Activated naive CD8-positive, alpha-beta T cell treated with anti-CD3 and anti-CD28 coated beads, Interleukin-2, amount 10 ng/mL, durations not matched to agents 7 days and 5 days (primary cell): ENCODE measurements at regions not wholly inside any gene's neighbourhood (a gene's known extent, or its start where the extent isn't known, plus 50 kb on each side); places are given as distances from the start of the nearest gene placed in this dataset.
"Not testable (repeated sequence)": the region's sequence is repeated elsewhere in the genome, so short reads cannot be mapped to it uniquely, and the experiment has no call there.

Experiments
- ATAC-seq: fragments of 150-1000 bp; cut with Tn5 transposase; one replicate; pipeline ENCODE4 v1.10.0; 2021; ENCODE audit warnings: low read depth, moderate library complexity
- POLR2A ChIA-PET: fragments of 350-600 bp; sonication (Branson Sonifier 250); formaldehyde crosslinking; loops from one replicate; lab custom pipeline; 2021; ENCODE audit warnings: antibody characterized with exemption; lab: Charles Lee
- DNase-seq: peaks from one replicate; pipeline ENCODE4 v3.0.0; 2021
- H3K27ac Mint-ChIP-seq: one replicate; pipeline ENCODE4 v1.8.0; 2022; ENCODE audit warnings: mild to moderate bottlenecking, mixed read lengths
- H3K27me3 Mint-ChIP-seq: one replicate; pipeline ENCODE4 v1.8.0; 2022; ENCODE audit warnings: mild to moderate bottlenecking, moderate library complexity, mixed read lengths
- H3K36me3 Mint-ChIP-seq: one replicate; pipeline ENCODE4 v1.8.0; 2021; ENCODE audit warnings: mild to moderate bottlenecking, mixed read lengths
- H3K4me1 Mint-ChIP-seq: one replicate; pipeline ENCODE4 v1.8.0; 2021; ENCODE audit warnings: mixed read lengths
- H3K4me3 Mint-ChIP-seq: one replicate; pipeline ENCODE4 v1.8.0; 2022; ENCODE audit warnings: mild to moderate bottlenecking, moderate library complexity, mixed read lengths
- H3K9me3 Mint-ChIP-seq: one replicate; pipeline ENCODE4 v1.8.0; 2021; ENCODE audit warnings: mixed read lengths

DNA sequence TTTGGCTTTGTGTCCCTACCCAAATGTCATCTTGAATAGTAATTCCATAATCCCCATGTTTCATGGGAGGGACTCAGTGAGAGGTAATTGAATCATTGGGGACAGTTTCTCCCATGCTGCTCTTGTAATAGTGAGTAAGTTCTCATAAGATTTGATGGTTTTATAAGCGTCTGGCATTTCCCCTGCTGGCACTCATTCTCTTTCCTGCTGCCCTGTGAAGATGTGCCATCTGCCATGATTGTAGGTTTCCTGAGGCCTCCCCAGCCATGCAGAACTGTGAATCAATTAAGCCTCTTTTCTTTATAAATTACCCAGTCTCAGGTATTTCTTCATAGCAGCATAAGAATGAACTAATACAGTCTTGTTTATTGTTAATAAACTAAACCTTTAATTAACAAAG lies 402.6 kb downstream of the NYAP2 start:
- H3K36me3 Mint-ChIP-seq, POLR2A ChIA-PET, H3K4me1 Mint-ChIP-seq: not testable (repeated sequence)

DNA sequence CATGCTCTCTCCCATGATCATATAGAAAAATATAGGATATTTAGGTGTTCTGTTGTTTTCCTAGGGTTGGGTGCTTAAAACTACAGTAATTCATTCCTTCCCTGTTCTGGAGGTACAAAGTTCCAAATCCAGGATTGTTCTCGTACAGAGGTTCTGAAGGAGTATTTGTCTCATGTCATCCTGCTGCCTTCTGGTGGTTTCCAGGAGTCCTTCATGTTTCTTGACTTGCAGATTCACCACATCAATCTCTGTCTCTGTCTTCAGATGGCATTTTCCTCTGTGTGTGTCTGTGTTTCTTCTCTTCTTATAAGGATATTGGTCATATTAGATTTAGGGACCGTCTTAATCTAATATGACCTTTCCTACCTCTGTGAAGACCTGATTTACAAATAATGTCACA lies 397.9 kb downstream of the NYAP2 start:
- H3K27me3 Mint-ChIP-seq: peaks cover 2% of the 10 kb centered on the region
- H3K36me3 Mint-ChIP-seq: no peaks in the 10 kb centered on the region
- DNase-seq (no peak), ATAC-seq (no peak)
- H3K4me3 Mint-ChIP-seq: no peak overlapping the region
- POLR2A ChIA-PET: no interaction called here
- no peak overlapping the region for H3K27ac Mint-ChIP-seq
- H3K9me3 Mint-ChIP-seq: no peaks in the 10 kb centered on the region
- no peaks in the 10 kb centered on the region for H3K4me1 Mint-ChIP-seq

More for the DNA sequence above, 402.6 kb downstream of the NYAP2 start:
- H3K4me3 Mint-ChIP-seq, ATAC-seq, H3K27ac Mint-ChIP-seq, H3K27me3 Mint-ChIP-seq, H3K9me3 Mint-ChIP-seq, DNase-seq: not testable (repeated sequence)

DNA sequence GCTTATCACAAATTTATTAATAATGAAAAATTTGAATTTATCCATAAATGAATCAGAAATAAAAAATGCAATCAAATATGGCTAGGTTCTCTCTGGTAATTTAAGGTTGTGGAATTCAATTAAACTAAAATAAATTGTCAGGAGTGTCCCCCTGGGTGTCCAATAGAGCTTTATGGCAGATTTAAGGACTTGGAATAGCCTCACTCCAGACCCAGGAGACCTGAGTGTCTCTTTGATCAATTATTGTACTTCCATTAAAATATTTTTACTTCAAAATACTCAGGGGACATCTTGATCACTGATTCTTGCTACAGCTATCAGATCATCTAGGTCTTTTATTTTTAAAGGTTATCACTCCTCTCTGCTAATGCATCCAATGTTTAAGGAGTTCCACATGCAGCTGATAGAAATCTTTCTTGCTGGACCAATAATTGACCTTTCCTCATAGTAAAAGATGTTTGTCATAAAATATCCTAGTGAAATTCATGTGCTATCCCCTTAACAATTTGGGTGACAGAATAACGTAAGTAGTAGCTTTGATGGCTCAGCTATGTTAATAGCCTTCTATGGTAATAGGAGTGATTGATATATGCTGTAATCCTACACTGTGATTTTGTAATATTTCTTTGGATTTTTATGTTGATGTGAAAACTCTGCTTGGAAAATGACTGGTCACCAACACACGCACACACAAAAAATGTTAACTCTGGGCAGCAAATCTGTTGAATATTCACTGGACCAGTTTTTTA lies 395.3 kb downstream of the NYAP2 start:
- no peak overlapping the region for H3K4me3 Mint-ChIP-seq
- POLR2A ChIA-PET: no interaction called here
- DNase-seq: no peak
- H3K27me3 Mint-ChIP-seq: peaks cover 2% of the 10 kb centered on the region
- H3K4me1 Mint-ChIP-seq: no peaks in the 10 kb centered on the region
- no peaks in the 10 kb centered on the region for H3K9me3 Mint-ChIP-seq
- no peaks in the 10 kb centered on the region for H3K36me3 Mint-ChIP-seq
- H3K27ac Mint-ChIP-seq: no peak overlapping the region
- no peak for ATAC-seq

DNA sequence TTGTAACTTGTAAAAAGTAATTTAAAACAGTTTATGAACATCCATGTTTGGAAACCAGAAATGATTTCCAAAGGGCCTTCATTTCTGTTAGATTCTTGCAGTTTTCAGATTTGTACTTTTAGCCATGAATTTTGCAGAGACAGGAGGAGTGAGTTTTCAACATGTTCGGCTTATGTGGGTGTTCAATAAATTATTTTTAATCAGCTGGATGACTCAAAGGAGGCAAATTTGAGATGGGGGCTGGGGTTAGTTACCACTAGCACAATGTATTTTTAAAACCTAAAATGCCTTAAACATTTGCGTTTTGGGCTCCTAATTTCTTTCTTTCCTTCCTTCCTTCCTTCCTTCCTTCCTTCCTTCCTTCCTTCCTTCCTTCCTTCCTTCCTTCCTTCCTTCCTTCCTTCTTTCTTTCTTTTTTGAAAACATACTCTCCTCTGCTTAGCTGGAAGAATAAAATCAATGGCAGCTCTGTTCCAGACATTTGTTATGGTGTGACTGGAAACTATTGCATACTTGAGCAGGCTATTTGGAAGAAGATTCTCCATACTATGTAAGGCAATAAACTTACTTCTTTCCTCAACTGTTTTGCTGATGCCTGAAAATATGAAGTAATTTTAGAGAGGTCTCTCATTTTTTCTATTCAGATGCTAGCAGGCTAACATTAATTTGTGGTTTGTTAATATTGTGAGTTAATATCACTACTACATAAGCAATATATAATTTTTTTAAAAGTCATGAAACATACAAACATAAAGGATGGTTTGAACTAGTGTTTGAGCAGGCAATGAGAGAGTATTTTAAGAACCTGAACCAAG lies 394.4 kb downstream of the NYAP2 start:
- Mint-ChIP-seq H3K27me3 (peaks cover 2% of the 10 kb centered on the region), H3K4me3 (no peak overlapping the region), H3K36me3 (no peaks in the 10 kb centered on the region), H3K27ac (no peak overlapping the region), H3K4me1 (no peaks in the 10 kb centered on the region), H3K9me3 (no peaks in the 10 kb centered on the region)
- ATAC-seq (no peak), DNase-seq (no peak)
- POLR2A ChIA-PET: no interaction called here

- no peaks in the 10 kb centered on the region for H3K9me3 Mint-ChIP-seq
- DNase-seq (no peak), ATAC-seq (no peak)
- H3K27me3 Mint-ChIP-seq: no peaks in the 10 kb centered on the region
- H3K27ac Mint-ChIP-seq: no peak overlapping the region
- H3K4me1 Mint-ChIP-seq: no peaks in the 10 kb centered on the region
- no peak overlapping the region for H3K4me3 Mint-ChIP-seq
- no peaks in the 10 kb centered on the region for H3K36me3 Mint-ChIP-seq
- POLR2A ChIA-PET: no interaction called here
These were observed 389.1 kb downstream of the NYAP2 start for GRCh38 chr2:225788571-225789094.

GRCh38 chr2:225787497-225787896 lies 388.0 kb downstream of the NYAP2 start:
- H3K27ac Mint-ChIP-seq: no peak overlapping the region
- POLR2A ChIA-PET: no interaction called here
- ATAC-seq: no peak

DNA sequence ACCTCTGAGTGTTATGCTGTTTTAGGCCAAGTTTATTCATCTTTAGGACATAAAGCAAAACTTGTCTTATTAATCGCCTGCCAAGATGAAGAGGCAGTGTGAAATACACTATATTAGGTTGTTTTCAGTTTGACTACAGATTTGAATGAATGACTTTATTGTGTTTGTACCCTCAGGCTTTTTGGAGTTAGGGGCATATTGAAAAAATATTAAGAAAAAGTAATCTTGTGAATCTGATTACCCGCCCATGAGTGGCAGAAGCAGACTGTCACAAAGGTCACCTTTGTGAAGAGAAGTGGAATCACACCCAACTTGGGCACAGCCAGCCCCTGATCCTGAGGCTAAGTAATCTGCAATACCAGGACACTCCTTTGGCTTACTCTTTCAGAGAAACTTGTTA lies 382.5 kb downstream of the NYAP2 start:
- Mint-ChIP-seq H3K9me3 (no peaks in the 10 kb centered on the region), H3K4me1 (no peaks in the 10 kb centered on the region), H3K27me3 (peaks cover 5% of the 10 kb centered on the region), H3K4me3 (no peak overlapping the region), H3K36me3 (no peaks in the 10 kb centered on the region), H3K27ac (no peak overlapping the region)
- ATAC-seq (no peak), DNase-seq (no peak)
- POLR2A ChIA-PET: no interaction called here

More at GRCh38 chr2:225787497-225787896, 388.0 kb downstream of the NYAP2 start:
- Mint-ChIP-seq H3K36me3 (no peaks in the 10 kb centered on the region), H3K4me3 (no peak overlapping the region), H3K27me3 (no peaks in the 10 kb centered on the region), H3K9me3 (no peaks in the 10 kb centered on the region), H3K4me1 (no peaks in the 10 kb centered on the region)
- DNase-seq: no peak

GRCh38 chr2:225781145-225781544 lies 381.6 kb downstream of the NYAP2 start:
- Mint-ChIP-seq H3K4me1 (no peaks in the 10 kb centered on the region), H3K36me3 (no peaks in the 10 kb centered on the region), H3K27ac (no peak overlapping the region), H3K4me3 (no peak overlapping the region), H3K9me3 (no peaks in the 10 kb centered on the region), H3K27me3 (peaks cover 5% of the 10 kb centered on the region)
- DNase-seq: no peak
- ATAC-seq: no peak
- POLR2A ChIA-PET: no interaction called here

GRCh38 chr2:225779829-225780228 lies 380.3 kb downstream of the NYAP2 start:
- H3K27me3 Mint-ChIP-seq: peaks cover 5% of the 10 kb centered on the region
- no peaks in the 10 kb centered on the region for H3K9me3 Mint-ChIP-seq
- H3K4me3 Mint-ChIP-seq: no peak overlapping the region
- DNase-seq (no peak), ATAC-seq (no peak)
- POLR2A ChIA-PET: no interaction called here
- H3K36me3 Mint-ChIP-seq: no peaks in the 10 kb centered on the region
- no peaks in the 10 kb centered on the region for H3K4me1 Mint-ChIP-seq
- no peak overlapping the region for H3K27ac Mint-ChIP-seq

DNA sequence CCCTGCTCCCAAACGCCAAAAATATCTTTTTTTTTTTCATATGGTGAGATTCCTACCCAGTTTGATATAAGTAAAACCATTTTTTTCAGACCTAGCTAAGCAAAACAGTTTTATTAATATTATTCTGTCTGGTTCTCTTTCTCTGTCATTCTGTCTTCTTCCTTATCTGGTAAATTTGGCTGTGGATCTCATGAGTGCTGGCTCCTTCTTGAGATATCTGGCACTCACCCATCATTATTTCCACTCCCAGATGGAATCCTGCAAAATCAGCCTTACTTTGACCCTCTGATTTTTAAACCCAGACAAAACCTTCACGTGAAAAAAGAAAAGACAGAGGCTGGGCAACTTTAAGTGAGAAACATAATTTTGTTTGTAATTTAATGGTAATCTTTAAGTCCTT lies 373.6 kb downstream of the NYAP2 start:
- Mint-ChIP-seq H3K27ac (no peak overlapping the region), H3K9me3 (no peaks in the 10 kb centered on the region), H3K27me3 (peaks cover 7% of the 10 kb centered on the region), H3K4me1 (no peaks in the 10 kb centered on the region), H3K4me3 (no peak overlapping the region), H3K36me3 (no peaks in the 10 kb centered on the region)
- POLR2A ChIA-PET: no interaction called here
- DNase-seq (no peak), ATAC-seq (no peak)

- Mint-ChIP-seq H3K27me3 (peaks cover 2% of the 10 kb centered on the region), H3K9me3 (no peaks in the 10 kb centered on the region), H3K4me3 (no peak overlapping the region), H3K36me3 (no peaks in the 10 kb centered on the region), H3K4me1 (no peaks in the 10 kb centered on the region), H3K27ac (no peak overlapping the region)
- POLR2A ChIA-PET: no interaction called here
- DNase-seq (no peak), ATAC-seq (no peak)
These were observed 372.2 kb downstream of the NYAP2 start for GRCh38 chr2:225771701-225772100.

GRCh38 chr2:225768741-225769140 lies 369.2 kb downstream of the NYAP2 start:
- Mint-ChIP-seq H3K27me3 (peaks cover 2% of the 10 kb centered on the region), H3K9me3 (no peaks in the 10 kb centered on the region), H3K36me3 (no peaks in the 10 kb centered on the region), H3K27ac (no peak overlapping the region), H3K4me1 (no peaks in the 10 kb centered on the region), H3K4me3 (no peak overlapping the region)
- DNase-seq: no peak
- POLR2A ChIA-PET: no interaction called here
- ATAC-seq: no peak

DNA sequence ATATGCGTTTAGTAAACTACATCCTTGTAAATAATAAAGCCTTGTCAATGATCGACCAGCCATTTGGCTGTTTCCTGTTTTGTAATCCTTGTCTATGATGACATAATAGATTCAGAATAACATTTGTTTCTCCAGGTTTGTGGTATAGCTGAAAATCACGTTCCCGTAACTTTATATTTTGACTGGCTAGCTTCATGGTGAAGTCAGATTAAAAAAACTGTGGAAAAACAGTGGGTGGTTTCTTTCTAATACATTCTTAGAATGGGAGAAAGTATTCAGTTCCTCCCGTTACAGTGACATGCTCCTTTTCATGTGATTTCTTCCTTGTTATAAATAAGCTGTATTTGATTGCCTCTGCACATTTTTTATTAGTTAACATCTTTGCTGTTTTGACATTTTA lies 366.9 kb downstream of the NYAP2 start:
- Mint-ChIP-seq H3K27me3 (peaks cover 2% of the 10 kb centered on the region), H3K27ac (no peak overlapping the region), H3K36me3 (no peaks in the 10 kb centered on the region), H3K9me3 (no peaks in the 10 kb centered on the region), H3K4me1 (no peaks in the 10 kb centered on the region), H3K4me3 (no peak overlapping the region)
- POLR2A ChIA-PET: no interaction called here
- DNase-seq: no peak
- ATAC-seq: no peak

DNA sequence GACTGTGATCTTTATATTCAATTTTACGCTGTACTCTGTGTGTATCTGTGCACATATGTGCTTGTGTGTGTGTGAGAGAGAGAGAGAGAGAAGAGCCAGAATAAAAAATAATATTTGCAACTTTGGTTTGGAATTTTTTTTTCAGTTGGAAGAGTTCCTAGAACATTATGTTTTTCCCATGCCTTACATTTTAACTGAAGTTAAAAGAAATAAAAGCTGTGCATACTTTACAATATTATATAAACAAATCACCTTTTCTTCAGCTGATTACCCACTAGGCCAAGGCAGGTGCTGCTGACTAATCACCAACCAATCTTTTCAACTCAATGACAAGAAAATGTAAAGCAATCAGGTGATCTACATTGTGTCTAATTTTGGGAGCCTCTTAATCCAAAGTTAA lies 366.3 kb downstream of the NYAP2 start:
- Mint-ChIP-seq H3K9me3 (no peaks in the 10 kb centered on the region), H3K27ac (no peak overlapping the region), H3K4me3 (no peak overlapping the region), H3K4me1 (no peaks in the 10 kb centered on the region), H3K27me3 (peaks cover 2% of the 10 kb centered on the region), H3K36me3 (no peaks in the 10 kb centered on the region)
- DNase-seq: no peak
- no peak for ATAC-seq
- POLR2A ChIA-PET: no interaction called here
